ENCODE measurements at regions not wholly inside any gene's neighbourhood (a gene's known extent, or its start where the extent isn't known, plus 50 kb on each side); places are given as distances from the start of the nearest gene placed in this dataset.

GRCh38 chr3:35215525-35216500 lies 423.5 kb upstream of the ARPP21 start:
- TF ChIP-seq CTCF (optimal IDR thresholded peaks at IDR 0.05 in 1 of 3, IDR thresholded peaks at IDR 0.05 in 1 of 3, conservative IDR thresholded peaks at IDR 0.05 in 1 of 3; ENCODE audit: extremely low read depth in 1 of 3, insufficient read depth in 2 of 3, low read length in 3 of 3) (no peak), EZH2 (IDR thresholded peaks at IDR 0.05; ENCODE audit: low read length) (no peak)

All from keratinocyte (primary cell).